NCI-H2081 (cell line): ENCODE measurements at regions not wholly inside any gene's neighbourhood (a gene's known extent, or its start where the extent isn't known, plus 50 kb on each side); places are given as distances from the start of the nearest gene placed in this dataset.
"Not testable (repeated sequence)": the region's sequence is repeated elsewhere in the genome, so short reads cannot be mapped to it uniquely, and the experiment has no call there.

Experiments
- DNase-seq, 2 experiments: peaks; one replicate each; lab custom pipeline; 2025; lab: John Stamatoyannopoulos, UW

DNA sequence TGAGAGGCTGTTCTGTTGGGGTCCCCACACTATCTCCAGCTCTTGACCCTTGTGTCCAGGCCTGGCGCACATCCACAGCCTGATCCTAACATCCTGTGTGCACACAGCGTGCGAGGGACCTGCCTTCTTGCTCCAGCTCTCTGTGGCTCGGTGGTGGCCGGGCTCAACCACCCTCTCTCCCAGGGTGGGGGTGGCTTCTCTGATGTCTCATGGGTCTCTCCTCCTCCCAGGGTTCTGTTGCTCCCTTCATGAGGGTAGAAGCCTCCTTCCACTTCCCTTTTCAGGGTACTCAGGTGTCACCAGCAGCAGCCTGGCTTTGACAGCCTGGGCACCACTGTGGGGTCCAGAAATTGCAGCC is 196.9 kb upstream of the RAB6C start:
- no peak for DNase-seq

DNA sequence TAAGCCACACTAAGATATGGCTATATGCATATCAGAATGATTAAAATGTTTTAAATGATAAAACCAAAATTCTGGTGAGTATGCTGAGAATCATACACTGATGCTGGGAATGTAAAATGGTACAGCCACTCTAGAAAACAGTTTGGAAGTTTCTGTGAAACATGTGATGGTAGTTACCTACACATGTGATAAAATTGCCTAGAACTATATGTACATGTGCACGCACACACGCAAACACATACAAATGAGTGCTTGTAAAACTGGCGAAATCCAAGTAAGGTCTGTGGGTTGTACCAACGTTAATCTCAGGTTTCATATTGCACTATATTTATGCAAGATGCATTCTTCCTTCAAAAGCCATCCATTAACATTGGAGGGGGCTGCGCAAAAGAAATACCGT is 195.0 kb upstream of the RAB6C start:
- DNase-seq = no peak

DNA sequence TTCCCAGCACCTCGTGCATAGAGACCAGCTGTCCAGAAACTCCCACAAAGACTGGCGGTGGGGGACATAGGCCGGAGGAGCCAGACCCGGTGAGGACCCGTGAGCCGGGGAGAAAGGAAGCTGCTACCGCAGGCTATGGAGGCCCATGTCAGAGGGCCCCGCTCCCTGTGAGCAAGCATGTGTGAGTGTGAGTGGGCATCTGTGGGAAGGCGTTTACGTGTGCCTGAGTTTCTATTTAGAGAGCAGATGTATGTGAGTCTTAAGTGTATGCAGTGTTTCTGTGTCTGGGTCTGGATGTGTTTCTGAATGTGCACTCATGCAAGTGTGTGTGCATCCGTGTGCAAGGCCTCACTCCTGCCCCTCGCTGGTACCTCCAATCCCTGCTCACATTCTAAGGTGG is 187.8 kb upstream of the RAB6C start:
- no peak for DNase-seq

DNA sequence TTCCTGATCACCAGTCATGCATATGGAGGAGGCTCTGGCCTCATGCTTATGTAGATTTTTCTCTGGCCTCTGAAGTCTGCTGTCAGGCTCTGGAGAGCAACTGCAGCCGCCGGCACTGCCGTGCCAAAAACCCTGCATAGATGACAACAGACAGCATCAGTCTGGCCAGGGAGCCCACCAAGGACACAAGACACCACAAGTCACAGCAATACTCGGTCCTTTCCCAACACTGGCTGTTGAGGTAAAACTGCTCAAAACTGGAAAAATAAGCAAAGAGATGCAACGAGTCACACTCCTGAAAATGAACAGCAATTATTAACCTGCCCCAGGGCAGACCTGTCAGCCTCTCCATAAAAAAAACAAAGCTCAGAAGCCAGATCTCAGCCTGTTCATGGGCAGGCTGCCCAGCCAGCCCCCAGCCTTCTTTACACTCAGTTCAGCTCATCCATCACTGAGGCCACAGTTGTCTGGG is 186.0 kb upstream of the RAB6C start:
- no peak for DNase-seq

DNA sequence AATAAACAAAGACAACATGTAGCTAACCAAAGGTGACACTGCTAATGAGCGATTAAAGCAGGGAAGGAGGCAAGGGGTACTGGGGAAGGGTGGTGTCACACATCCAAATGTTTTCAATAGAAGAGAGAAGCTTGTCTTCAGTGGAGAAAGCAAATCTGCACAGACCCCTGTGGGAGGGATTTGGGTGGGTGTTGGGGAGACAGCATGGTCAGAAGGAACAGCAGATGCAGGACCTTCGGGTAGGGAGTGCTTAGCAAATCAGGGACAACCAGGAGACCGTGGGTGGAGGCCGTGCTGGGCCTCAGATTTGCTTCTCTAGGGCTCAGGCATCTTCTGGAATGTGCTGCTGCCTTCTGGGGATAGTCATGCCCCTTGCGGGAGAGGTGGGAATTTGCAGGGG is 185.3 kb upstream of the RAB6C start:
- DNase-seq = no peak

DNA sequence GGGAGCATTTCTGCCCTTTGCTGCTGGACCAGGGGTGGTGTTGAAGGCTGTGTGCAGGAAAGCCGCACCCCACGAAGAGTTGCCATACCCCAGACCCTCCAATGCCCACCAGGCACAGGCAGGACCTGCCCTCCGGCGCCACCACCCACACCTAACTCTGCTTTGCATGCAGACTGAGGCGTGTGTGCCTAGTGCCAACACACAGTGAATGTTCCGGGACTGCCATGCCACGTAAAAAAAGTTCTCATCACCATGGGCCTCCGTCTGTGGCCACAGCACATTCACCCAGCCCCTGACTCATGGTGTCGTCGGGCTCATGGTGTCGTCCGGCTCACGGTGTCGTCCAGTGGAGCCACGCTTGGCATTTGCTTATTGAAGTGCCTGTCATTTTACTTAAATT is 184.9 kb upstream of the RAB6C start:
- no peak for DNase-seq

DNA sequence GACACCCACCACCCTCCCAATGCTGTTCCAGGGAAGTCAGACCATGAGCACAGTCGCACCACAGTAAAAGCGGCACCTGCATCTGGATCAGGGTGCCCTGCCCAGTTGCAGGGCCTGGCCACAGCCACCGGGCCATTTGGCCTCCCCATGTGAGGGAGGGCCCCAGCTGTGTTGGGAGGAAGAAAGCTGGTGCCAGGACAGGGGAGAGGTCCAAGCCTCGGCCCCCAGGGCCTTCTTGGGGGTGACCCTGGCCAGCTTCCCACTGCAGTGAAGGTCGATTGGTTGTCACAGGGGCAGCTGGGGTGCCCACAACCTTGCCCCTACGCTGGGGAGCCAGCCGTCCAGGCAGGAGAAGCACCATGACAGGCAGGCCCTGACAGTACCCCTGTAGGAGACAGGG is 183.2 kb upstream of the RAB6C start:
- DNase-seq = no peak

DNA sequence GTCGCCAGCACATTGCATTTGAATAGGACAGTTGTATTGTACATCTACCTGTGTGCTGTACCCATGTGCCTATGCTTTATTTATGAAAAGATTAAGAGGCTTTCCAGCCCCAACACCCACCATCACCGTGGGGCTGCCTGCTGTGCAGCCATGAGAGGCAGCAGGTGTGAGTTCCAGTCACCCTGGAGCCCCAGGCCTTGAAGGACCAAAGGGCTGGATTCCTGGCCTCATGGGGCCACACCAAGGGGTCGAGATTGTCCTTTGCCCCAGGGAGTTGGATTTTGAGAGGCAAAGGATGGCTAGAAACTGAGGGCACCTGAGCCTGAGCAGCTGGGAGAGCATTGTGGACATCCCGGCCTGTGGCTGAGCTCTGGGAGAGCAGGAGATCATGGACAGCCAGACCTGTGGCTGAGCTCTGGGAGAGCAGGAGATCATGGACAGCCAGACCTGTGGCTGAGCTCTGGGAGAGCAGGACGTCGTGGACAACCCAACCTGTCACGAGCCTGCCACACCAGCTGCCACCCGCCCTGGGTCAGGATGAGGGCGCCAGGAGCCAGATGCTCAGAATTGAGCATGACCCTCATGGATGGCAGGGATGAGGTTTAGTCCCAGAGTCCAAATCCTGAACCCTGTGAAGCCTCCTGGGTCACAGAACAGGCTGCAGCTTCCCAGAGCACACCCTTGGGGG is 182.5 kb upstream of the RAB6C start:
- DNase-seq = no peak

DNA sequence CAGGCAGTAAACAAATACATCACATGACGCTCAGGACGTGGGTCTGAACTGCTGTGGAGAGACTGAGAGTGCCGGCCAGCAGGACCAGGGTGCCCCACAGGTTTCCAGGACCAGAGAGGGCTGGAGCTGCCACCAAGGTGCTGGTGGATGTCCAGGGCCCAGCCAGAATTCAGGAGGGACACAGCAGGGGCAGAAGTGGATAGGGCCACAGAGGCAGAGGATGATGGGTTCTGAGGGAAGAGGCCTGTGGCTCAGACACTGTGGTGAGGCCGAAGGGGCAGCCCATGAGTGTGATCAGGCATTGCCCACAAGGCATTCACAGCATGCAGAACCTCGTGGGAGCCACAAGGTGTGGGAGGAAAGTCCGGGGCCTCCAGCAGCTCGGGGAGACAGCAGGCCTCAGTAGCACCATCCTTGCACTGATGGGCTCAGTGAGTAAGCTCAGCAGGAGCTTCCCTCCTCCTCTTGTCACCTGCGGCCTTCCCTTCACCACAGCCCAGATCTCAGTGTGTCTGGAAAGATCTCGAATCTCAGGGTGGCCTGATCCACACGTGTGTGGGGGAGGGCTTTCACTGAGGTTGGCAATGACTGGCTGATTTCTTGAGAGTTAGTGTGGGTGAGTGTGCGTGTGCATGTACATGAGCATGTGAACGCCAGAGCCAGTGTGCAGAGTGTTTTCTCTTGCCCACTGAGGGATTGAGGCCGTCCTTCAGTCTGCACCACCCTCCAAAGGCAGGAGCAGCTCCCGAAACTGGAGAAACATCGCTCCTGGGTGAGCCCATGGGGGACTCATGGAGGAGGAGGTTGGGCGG is 181.8 kb upstream of the RAB6C start:
- no peak for DNase-seq

DNA sequence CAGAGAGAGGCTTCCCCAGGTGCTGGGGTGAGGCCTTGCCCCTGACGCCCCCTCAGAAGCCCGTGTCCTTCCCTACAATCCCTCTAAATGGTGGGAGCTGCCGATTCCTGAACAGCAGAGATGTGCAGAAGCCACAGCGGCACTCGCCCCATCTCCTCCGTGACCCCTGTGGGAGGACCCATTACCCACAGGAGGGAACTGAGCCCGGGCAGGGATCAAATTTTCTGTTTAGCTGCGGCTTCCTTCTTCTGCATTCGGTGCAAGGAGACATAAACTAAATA is 181.2 kb upstream of the RAB6C start:
- no peak for DNase-seq

DNA sequence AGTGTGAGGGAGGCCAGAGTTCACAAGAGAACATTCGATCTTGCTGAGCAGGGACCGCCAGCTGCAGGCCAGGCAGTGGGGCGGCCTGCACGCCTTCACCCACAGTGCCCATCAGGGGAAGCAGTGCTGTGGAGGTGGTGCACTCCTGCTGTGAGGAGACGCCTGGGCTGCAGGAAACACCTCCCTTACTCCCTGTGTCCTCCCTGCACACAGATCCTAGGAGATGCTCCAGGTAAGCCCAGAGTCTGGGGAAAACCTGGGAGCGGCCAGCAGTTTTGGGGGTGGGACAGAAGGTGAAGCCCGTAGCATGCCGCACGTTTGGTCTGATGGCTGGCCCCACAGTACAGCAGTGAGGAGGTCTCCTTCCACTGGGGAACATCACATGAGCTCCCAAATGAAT is 180.8 kb upstream of the RAB6C start:
- DNase-seq = no peak

DNA sequence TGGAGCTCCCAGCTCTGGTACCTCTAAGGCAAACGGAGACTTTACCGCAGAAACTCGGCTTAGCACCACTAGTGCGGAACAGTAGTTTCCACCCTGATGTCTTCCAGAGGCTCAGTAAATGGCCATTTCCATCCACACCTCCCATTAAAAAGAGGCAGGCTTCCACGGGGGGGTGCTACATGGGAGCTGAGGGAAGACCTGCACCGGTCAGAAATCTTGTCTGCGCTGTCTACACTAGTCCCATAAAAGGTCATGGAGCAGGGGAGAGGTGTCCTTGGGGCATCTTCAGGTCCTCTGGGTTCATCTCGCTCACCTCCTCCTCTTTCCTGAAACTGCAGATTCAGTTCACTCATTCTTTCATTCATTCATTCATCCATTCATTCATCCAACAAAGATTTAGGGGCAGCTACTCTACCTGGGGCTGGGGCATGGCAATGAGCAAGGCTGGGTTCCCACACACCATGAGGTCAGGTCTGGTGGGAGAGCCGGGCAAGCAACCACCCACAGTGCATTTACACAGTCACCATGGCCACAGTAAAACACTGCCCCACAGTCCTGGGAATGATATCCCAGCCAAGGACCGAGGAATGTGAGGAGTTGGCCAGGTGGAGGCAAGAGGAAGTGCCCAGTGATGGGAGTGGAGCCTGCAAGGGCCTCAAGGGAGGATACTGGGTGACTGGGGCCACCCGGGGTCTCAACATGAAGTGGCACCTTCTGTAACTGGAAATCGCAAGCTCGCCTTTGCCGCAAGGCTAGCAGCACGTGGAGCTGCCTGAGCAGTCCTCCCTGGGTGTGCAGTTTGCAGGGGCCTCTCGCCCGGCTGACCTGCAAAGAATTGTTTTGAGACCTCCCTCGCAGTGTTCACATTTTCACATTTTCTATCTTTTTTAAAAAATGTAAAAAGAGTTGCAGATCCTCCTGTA is 180.2 kb upstream of the RAB6C start:
- DNase-seq = no peak

DNA sequence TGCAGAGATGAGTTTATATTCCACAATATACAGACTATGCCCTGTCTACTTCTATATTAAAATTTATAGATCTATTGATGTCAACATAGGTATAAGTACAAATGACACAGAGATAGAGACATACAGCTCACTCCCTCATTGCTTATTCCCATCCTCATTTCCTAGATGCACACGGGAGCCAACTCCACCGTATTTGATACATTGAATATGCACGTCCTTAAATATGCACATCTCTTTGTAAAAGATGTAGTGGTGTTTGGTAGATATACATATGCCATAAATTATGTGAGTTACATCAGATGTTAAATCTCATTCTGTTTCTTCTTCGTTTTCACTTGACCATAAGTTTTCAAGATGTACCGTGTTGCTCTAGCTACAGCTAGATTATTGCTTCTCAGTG is 179.2 kb upstream of the RAB6C start:
- no peak for DNase-seq

DNA sequence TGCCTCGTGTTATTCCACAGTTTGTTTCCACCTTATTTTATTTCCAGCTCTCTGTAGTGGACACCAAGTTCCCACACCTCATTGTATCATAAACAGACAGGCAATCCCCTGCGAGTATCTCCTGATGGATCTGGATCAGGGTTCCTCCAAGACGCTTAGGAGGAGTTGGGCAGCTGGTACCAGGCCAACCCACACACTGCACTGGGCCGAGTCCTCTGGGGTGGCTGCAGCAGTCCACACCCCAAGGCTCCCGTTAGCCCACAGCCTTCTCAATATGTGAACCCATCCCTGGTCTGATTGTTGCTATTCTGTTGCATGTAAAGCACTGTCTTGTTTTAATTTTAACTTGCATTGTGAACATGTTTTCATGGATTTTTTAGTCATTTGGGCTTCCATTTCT is 178.8 kb upstream of the RAB6C start:
- no peak for DNase-seq

DNA sequence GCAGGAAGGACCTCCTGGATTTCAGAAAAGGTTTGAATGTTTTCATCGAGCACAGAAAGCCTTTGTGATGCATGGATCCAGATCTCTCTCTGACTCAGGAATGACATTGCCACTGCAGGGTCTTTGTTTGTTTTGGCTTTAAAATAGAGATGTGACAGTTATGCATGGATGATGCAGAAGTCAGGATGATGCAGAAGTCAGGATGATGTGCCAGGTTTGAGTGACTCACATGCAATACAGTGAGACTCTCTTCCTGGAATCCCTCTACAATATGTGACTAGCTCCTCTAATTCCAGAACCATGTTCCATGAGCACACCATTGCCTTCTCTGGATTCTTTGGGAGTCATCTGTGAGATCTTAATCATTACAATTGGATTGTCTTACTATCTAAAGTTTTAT is 177.9 kb upstream of the RAB6C start:
- DNase-seq = no peak

DNA sequence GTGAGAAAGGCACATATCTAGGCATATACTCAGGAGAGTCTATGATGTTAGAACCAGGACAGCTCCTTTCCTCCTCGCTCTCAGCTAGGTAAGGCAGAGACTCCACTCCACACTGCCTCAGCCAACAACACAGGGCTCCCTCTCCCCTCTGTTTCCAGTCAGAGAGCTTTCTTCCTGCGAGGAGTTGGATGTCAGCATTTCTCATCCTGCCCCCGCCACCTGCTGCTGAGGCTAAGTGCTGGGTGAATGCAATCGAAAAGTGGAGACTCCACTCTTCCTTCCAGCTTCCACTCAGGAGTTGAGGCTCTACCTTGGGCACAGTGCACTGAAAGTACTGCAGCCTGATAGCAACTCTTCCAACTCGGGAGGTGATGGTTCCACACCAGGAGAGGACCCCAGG is 177.2 kb upstream of the RAB6C start:
- no peak for DNase-seq

DNA sequence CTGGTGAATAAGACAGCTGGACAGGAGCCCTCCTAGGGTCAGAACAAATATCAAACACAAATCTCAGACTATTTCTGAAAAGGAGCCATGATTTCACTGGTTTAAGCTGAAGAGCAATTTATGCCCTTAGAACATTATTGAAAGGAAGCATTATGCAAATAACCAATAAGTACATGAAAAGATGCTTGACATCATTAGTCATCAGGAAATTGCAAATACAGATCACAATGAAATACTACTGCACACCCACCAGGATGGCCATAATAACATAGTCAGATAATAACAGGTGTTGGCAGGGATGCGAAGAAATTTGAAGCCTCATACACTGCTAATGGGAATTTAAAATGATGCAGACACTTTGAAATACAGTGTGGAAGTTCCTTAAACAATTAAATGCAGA is 176.4 kb upstream of the RAB6C start:
- peak; percentile 9 to 61 for DNase-seq

DNA sequence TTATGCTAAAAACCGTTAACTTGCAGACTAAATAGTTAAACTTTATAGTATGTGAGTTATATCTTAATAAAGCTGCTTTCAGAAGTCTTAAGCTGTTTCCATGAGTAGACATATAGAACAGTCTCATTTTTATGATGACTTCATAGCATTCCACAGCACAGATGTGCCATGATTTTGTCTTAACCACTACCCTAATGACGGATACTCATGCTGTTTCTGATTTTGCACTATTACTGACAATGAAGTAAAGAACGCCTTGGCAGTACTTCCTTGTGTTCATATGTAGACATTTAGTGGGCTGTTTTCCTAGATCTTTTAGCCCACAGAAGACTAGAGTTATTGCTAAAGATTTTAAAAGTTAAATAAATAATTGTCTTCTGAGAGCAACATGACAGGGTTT is 175.6 kb upstream of the RAB6C start:
- DNase-seq = no peak

DNA sequence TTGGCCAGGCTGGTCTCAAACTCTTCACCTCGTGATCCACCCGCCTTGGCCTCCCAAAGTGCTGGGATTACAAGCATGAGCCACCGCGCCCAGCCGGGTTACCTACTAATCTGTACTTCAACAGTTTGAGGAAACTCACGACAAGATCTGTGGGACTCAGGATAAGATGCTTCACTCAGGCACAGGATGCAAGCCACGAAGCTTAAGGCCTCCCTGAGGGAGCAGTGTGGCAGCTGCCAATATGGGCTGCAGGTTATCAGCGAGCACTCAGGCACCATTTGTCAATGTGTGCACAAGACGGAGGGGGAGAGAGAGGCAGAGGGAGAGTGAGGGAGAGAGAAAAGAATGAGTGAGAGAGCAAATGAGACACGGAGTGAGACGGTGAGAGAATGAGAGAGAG is 173.6 kb upstream of the RAB6C start:
- no peak for DNase-seq

DNA sequence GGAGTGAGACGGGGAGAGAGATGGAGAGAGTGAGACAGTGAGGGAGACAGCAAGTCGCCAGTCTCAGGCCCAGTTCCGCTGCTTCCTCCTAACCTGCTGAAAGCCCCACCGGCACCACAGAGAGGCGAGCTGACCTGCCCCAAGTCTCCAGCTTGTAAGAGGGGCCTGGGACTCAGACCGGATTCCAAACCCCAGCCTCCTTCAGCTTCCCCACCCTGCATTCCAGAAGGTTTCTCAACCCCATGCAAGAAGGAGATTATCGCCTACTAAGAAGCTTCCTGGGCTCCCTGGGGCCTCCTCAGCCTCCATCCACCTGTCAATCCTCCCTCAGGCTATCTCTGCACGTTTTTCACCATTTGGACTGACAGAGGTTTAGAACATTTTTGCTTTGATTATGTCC is 173.1 kb upstream of the RAB6C start:
- DNase-seq = no peak

DNA sequence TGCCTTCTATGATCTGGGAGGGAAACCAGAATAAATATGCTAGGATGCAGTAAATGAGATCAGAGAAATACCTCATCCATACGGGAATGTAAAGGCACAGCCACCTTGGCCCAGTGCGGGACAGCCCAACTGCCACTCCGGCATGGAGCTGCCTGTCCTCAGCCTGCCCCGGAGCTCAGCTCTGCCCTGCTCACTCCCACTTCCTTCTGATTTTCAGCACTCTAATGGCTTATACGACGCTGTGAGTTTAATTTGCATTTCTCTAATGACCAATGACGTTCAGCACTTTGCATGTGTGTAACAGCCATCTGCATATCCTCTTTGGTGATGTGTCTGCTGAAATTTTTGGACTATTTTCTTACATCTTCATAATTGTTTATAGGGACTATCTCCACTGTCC is 172.5 kb upstream of the RAB6C start:
- no peak for DNase-seq

DNA sequence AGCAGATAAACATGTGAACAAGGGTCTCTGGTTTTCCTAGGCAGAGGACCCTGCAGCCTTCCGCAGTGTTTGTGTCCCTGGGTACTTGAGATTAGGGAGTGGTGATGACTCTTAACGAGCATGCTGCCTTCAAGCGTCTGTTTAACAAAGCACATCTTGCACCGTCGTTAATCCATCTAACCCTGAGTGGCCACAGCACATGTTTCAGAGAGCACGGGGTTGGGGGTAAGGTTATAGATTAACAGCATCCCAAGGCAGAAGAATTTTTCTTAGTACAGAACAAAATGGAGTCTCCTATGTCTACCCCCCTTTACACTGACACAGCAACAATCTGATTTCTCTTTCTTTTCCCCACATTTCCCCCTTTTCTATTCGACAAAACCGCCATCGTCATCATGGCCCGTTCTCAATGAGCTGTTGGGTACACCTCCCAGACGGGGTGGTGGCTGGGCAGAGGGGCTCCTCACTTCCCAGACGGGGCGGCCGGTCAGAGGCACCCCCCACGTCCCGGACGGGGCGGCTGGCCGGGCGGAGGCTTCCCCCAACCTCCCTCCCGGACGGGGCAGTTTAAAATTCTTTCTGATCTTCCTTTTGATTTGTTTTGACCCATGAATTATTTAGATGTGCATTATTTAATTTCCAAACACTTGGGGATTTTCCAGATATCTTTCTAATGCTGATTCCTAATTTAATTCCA is 171.7 kb upstream of the RAB6C start:
- not testable (repeated sequence) for DNase-seq
